KOPT-K1 (cell line): ENCODE measurements at regions not wholly inside any gene's neighbourhood (a gene's known extent, or its start where the extent isn't known, plus 50 kb on each side); places are given as distances from the start of the nearest gene placed in this dataset.
"Not testable (repeated sequence)": the region's sequence is repeated elsewhere in the genome, so short reads cannot be mapped to it uniquely, and the experiment has no call there.

Source experiments
- H3K27ac ChIP-seq: fragments of 200-600 bp; sonication (generic); 2 replicates; pipeline ENCODE4 v1.5.1; 2016; ENCODE audit warnings: antibody characterized with exemption, mild to moderate bottlenecking, low read depth, low read length; ENCODE audit not compliant: poor library complexity, severe bottlenecking
- H3K36me3 ChIP-seq: fragments of 200-600 bp; sonication (generic); 2 replicates; pipeline ENCODE4 v1.5.1; 2017; ENCODE audit warnings: antibody characterized with exemption, mild to moderate bottlenecking, low read length, moderate library complexity; ENCODE audit not compliant: insufficient read depth
- H3K9me3 ChIP-seq: fragments of 200-600 bp; sonication (generic); 2 replicates; pipeline ENCODE4 v1.5.1; 2017; ENCODE audit warnings: antibody characterized with exemption, low read length, mild to moderate bottlenecking; ENCODE audit not compliant: insufficient read depth, poor library complexity, severe bottlenecking

DNA sequence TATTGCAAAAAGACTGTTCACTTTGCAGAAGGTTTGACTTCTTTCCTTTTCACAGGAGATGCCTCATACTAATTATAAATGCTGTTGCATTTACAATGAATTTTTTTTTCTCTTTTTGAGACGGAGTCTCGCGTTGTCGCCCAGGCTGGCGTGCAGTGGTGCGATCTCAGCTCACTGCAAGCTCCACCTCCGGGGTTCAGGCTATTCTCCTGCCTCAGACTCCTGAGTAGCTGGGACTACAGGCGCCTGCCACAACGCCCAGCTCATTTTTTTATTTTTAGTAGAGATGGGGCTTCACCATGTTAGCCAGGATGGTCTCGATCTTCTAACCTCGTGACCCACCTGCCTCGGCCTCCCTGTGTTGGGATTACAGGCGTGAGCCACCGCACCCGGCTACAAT, 290.5 kb upstream of the GATB start:
- H3K9me3 ChIP-seq: peaks cover 10% of the 10 kb centered on the region
- H3K27ac ChIP-seq, H3K36me3 ChIP-seq: not testable (repeated sequence)

DNA sequence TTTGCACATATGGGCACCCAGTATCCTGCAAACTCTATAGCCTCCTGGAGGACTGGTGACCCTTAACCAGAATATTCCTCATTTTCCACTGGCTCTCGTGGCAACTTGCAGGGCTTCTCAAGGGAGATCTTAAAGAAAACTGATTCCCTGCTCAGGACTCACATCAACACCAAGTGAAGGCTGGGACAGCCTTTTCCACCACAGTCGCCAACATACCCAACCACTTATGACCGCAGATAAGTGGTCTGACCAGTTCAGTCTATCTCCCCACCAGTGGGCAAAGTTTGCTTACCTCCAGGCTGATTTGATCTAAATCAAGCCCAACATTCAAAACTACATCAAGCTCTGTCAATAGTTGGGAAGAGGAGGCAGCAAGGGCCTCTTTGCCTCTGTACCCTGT, 289.3 kb upstream of the GATB start:
- Histone ChIP-seq H3K27ac (no peak overlapping the region), H3K9me3 (no peaks in the 10 kb centered on the region), H3K36me3 (no peaks in the 10 kb centered on the region)

DNA sequence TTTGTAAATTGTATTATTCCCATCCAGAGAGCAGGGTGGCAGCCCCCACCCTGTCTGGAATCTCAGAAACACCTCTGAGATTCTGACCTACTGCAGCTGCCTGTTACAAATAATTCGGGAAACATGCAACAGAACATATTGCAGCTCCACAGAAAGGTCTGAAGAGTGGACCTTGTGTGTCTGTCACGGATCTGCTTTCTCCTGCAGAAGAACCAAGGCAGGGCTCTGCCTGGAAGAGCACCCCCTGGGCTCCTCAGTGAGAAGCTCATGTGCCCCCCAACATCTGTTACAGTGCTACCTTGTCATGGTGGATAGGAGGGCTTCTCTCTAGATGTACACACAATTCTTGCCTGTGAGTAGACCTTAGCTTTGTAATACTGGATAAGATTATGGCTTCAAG, 286.6 kb upstream of the GATB start:
- Histone ChIP-seq H3K36me3 (no peaks in the 10 kb centered on the region), H3K9me3 (no peaks in the 10 kb centered on the region), H3K27ac (no peak overlapping the region)

DNA sequence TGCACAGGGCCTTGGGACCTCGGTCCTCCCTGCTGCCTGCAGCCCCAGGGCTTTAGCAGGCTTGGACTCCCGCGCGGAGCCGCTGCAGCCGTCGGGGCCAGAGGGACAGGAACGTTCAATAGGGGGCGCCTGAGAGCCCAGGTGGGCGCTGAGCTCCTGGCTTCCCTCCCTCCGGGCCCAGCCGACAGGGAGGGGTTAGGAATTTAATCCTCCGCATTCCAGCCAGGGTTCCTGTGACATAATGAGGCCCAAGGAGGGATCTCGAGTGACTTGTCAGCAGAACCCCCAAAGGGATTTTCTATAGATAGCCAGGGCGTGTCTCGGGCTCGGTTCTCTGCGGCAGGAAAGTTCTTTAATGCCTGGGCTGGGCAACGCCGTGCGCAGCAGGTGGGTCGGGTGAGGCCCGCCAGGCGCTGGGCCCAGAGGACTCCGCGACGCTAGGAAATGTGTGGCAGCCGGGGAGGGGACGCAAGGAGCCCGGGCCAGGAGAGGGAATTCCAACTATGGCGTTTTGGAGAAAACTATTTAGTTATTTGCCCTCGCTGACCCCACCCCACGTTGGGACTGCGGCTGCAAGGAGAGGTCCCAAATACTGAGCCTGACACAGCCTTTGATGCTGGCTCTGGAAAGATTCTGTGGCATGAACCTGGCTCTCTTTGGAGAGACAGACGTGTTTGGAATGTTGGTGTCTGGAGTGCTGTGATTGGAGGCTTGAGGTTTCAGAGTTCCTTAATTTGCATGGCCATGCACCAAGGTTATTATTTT, 285.2 kb upstream of the GATB start:
- Histone ChIP-seq H3K36me3 (no peaks in the 10 kb centered on the region), H3K9me3 (no peaks in the 10 kb centered on the region), H3K27ac (no peak overlapping the region)

DNA sequence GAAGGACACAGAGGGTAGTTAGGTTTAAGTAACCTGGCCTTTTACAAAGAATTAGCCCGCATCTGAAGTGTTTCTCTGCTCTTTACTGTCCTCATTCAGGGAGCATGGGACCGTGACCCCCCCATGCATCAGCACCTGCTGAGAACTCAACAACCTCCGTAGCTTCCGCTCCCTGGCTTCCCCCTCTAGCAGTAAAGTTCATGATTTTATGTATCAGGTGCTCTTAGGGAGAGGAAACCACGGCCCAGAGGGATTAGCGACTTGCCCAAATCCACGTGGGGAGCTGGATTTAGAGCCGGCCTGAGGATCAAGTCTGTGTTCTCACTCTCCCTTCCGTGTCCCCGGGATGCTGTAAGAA, 284.6 kb upstream of the GATB start:
- Histone ChIP-seq H3K9me3 (no peaks in the 10 kb centered on the region), H3K36me3 (no peaks in the 10 kb centered on the region), H3K27ac (no peak overlapping the region)

DNA sequence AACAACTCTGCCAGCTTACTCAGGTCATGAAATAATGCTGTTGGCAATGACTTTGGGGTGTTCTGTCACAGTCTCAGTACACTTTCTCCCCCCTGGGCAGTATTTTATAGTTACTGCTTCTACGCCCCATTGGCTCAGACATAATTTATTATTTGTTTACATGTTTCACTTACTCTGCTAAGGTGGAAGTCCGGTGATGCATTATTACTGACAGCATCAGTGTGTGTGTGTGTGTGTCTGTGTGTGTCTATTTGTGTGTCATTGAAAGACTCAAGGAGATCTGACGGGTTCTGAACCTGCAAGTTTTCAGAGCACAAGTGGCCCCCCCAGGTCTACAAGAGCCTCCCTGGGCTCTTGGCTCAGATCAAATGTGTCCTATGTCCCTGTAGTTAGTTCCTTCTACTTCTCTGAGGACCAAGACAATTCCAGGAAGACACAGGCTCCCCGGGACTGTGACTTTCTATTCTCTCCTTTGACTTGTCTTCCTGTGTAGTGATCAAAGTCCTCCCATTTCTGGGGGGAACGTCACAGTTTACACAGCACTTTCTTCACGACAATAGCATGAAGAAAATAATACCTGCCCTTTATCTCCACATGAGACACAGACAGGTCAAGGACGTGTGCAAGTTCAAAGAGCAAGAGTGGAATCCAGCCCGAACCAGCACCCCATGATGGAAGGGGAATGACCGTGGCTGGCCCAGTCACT, 283.7 kb upstream of the GATB start:
- no peak overlapping the region for H3K27ac ChIP-seq
- H3K9me3 ChIP-seq: no peaks in the 10 kb centered on the region
- no peaks in the 10 kb centered on the region for H3K36me3 ChIP-seq

DNA sequence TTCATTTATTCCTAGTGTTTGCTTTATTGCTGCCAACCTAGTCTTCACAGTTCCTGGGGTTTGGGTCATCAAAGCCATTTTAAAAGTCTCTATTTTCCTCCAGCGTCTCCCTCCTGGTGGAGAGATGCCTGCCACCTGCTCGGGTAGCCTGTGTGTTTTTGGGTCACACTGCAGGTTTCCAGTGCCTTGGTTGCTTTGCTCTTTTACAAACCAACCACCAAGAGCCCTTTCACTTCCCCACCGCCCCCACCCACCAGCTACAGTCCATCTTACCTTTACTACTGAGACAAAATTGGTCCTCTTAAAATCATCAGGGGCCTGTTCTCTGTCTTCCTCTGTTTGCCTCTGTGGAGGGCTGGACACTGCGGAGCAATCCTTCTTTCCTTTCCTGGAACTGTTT, 280.5 kb upstream of the GATB start:
- Histone ChIP-seq H3K9me3 (no peaks in the 10 kb centered on the region), H3K27ac (no peak overlapping the region)

DNA sequence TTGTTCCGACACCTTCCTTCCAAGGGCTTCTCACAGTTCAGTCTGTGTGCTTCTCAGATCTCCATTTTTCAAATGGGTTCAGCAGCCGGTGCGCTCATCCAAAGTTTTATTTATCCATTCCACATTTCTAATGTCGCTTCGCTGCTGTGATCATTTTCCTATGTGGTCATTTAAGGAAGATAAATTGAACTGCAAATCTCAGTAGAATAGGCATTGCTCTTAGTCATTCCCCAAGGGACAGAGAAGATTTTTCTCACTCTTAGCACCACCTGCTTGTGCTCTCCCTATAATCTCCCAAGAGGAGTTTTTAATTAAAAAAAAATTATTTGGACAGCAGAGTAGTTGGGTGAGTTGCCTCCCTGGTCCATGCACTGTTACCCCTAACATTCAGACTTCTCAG, 278.9 kb upstream of the GATB start:
- Histone ChIP-seq H3K27ac (no peak overlapping the region), H3K9me3 (no peaks in the 10 kb centered on the region), H3K36me3 (no peaks in the 10 kb centered on the region)

More for the DNA sequence above, 280.5 kb upstream of the GATB start:
- H3K36me3 ChIP-seq: no peaks in the 10 kb centered on the region

DNA sequence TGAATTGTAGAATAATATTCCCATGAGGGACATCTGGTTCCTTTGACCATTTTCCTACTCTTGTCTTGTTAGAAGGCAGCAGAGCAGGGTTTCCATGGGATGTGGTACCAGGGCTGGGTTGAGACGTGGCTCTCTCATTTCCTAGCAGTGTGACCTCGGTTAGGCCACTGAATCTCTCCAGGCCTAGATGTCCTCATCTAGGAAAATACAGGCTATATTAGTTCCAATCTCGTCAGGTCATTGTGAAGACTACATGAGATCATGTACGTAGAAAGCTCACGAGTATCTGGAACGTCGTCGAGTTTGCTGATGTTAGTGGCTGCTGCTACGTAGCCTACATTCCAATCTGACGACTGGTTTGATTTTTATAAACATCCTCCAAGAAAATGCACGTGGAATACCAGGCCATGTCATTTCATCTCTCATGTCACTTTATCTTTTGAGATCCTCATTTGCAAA, 278.2 kb upstream of the GATB start:
- H3K27ac ChIP-seq: no peak overlapping the region

DNA sequence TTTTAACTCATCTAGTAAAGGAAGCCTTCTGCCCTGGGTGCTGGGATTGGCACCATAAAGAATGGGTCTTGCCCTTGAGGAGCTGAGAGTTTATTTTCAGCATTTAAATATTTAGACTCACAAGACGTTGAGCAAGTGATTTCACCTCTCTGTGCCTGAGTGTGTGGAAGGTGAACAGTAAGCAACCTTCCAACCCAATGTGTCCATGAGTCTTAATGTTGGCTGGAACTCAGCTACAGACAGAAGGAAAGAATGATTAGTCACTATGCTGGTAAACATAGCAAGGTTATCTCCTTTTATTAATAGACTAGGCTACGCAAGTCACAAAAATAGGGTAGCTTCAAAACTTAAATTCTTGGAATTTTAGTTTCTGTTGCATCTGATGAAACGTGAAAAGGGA, 277.4 kb upstream of the GATB start:
- H3K36me3 ChIP-seq: no peaks in the 10 kb centered on the region
- no peaks in the 10 kb centered on the region for H3K9me3 ChIP-seq
- no peak overlapping the region for H3K27ac ChIP-seq

More for the DNA sequence above, 278.2 kb upstream of the GATB start:
- Histone ChIP-seq H3K9me3 (no peaks in the 10 kb centered on the region), H3K36me3 (no peaks in the 10 kb centered on the region)

DNA sequence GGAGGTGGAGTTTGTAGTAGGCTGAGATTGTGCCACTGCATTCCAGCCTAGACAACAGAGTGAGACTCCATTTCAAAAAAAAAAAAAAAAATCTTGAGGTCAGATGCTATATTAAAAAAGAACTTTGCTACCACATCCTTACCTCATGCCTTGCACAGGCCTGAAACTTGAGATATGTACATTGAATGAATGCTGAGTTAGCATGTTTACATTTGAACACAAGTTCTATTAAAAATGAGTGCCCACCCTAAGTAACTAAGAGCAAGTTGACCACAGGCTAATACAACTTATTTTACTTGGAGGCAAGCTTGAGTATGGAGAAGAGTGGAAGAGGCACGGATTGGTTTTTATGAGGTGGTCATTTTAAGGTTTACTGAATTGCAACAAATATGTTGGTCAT, 276.6 kb upstream of the GATB start:
- H3K36me3 ChIP-seq: no peaks in the 10 kb centered on the region
- no peaks in the 10 kb centered on the region for H3K9me3 ChIP-seq
- H3K27ac ChIP-seq: no peak overlapping the region

DNA sequence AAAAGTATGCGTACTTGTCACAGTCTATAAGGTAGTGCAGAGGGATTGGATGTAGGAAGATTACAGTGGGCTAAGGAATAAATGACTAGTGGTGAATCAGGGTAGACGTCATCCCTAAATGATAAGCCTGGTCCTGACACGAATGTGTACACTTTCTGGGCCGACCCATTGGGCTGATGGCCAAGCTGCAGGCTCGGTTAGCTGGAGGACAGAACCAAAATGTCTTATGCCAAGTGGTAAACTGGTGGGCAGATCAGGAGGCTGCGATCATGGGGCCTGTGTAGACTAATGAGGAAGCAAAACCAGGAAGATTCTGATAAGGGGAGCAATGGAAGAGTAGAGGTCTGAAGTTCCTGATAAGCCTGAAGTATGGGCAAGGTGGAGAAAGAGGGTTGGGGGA, 272.8 kb upstream of the GATB start:
- Histone ChIP-seq H3K9me3 (no peaks in the 10 kb centered on the region), H3K36me3 (no peaks in the 10 kb centered on the region), H3K27ac (no peak overlapping the region)

DNA sequence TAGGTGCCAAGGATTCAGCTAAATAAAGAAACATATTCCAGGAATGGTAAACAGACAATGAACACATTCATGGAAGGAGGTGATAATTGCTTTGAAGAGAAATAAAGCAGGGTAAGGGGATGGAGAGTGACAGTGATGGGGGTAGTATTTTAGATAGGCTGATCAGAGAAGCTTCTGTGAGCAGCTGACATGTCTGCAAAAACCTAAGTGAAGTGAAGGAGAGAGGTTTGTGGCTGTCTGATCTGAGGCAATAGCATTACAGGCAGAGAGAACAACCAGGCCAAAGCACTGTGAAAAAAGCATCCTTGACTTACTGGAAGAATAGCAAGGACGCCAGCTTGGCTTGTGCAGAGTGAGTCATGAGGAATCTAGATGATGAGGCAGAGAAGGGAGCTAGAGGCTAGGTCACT, 271.9 kb upstream of the GATB start:
- Histone ChIP-seq H3K27ac (no peak overlapping the region), H3K9me3 (no peaks in the 10 kb centered on the region), H3K36me3 (no peaks in the 10 kb centered on the region)

DNA sequence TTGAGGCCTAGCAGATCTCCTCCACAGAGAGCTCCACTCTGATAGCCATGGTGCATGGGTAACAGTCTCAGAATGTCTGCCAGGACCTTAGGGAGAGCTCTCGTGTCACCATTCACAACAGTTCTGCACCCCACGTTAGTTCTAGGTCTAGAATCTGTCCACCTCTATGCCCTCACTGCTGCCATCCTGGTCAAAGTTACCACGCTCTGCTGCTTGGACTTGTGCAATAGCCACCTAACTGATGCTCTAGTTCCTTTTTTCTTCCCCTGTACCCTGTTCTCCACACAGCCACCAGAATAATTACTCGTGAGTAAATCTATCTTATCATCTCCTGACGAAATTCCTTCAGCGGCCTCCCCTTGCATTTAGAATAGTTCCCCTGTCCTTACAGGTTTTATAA, 268.8 kb upstream of the GATB start:
- Histone ChIP-seq H3K27ac (no peak overlapping the region), H3K9me3 (no peaks in the 10 kb centered on the region)

DNA sequence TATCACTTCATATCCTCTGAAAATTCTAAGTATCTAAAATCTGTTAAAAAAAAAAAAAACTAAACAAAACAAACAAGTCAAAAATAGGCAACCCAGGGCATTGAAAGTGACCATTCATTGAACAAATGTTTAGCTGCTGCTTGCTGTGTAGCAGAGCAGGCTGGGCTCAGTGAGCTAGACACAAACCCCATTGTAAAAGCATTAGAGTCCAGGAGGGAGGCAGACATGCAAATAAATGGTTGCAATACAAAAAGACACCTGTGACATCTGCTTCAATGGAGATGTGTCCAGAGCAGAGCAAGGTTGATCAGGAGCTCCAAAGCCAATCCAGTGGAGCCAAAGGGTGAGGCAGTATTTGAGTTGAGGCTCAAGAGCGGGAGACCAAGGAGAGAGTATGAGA, 267.3 kb upstream of the GATB start:
- Histone ChIP-seq H3K9me3 (no peaks in the 10 kb centered on the region), H3K27ac (no peak overlapping the region)

More for the DNA sequence above, 268.8 kb upstream of the GATB start:
- H3K36me3 ChIP-seq: no peaks in the 10 kb centered on the region

DNA sequence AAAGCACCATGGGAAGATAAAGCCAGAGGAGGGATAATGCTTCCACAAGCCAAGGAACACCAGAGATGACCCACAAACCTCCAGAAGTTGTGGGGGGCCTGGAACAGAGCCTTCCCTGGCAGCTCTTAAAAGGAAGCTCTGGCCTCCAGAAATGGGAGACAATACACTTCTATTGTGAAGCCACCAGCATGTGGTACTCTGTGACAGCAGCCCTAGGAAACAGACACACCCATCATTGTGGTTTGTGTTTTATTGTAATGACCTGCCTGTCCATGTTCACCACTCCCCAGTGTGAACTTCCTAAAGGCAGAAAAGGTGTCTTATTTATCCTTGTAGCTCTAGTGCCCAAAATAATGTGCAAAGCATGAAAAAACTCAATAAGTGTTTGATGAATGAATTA, 264.1 kb upstream of the GATB start:
- Histone ChIP-seq H3K36me3 (no peaks in the 10 kb centered on the region), H3K27ac (no peak overlapping the region), H3K9me3 (no peaks in the 10 kb centered on the region)

More for the DNA sequence above, 267.3 kb upstream of the GATB start:
- no peaks in the 10 kb centered on the region for H3K36me3 ChIP-seq
